SK-N-MC (cell line): ENCODE measurements at regions not wholly inside any gene's neighbourhood (a gene's known extent, or its start where the extent isn't known, plus 50 kb on each side); places are given as distances from the start of the nearest gene placed in this dataset.

Experiments used
- EZH2 ChIP-seq: fragments of 200-600 bp; sonication (generic); IDR thresholded peaks from one replicate; pipeline ENCODE4 v1.6.1; 2017; ENCODE audit warnings: antibody characterized with exemption
- FOXP2 ChIP-seq: optimal IDR thresholded peaks from 2 replicates; pipeline ENCODE3; 2011; ENCODE audit warnings: mild to moderate bottlenecking, moderate library complexity; ENCODE audit not compliant: insufficient read depth; ENCODE audit errors: extremely low read length, control extremely low read depth
- POLR2AphosphoS5 ChIP-seq: IDR thresholded peaks from 2 replicates; pipeline ENCODE4 v1.6.1; 2012; ENCODE audit warnings: mild to moderate bottlenecking, low read depth, low read length, borderline replicate concordance

DNA sequence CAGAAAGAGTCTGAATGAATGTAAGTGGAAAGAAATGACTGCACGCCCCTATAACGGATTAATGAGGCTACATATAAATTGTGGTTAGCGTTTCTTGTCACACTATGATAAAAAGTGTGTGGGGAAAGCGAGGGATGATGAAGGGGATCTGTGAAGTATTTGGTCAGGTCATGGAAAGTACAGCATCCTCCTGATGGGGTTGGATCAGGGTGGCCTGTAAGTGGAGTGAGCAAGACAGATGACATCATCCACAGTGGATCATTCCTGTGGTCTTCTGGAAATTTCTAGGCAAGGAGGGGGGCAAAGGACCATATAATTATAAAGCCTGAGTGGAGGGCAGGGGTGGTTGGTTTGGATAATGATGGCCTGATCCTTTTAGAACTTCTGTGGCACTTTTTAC, 606.0 kb downstream of the INHBA start:
- TF ChIP-seq EZH2 (no peak), POLR2AphosphoS5 (no peak), FOXP2 (no peak)
